HEK293 (cell line): ENCODE measurements at regions not wholly inside any gene's neighbourhood (a gene's known extent, or its start where the extent isn't known, plus 50 kb on each side); places are given as distances from the start of the nearest gene placed in this dataset.

Source experiments
- ATF2 ChIP-seq: fragments of 450-650 bp; formaldehyde crosslinking; IDR thresholded peaks from 2 replicates; pipeline ENCODE4 v1.5.1; 2016; ENCODE audit warnings: missing biosample characterization, missing genetic modification characterization, low read depth
- REST ChIP-seq: fragments of 450-650 bp; formaldehyde crosslinking; IDR thresholded peaks from 2 replicates; pipeline ENCODE4 v1.5.1; 2016; ENCODE audit warnings: missing biosample characterization, missing genetic modification characterization
- YY1 ChIP-seq: fragments of 450-650 bp; formaldehyde crosslinking; IDR thresholded peaks from 2 replicates; pipeline ENCODE4 v1.5.1; 2018; ENCODE audit warnings: missing biosample characterization, missing genetic modification characterization
- ZBTB20 ChIP-seq: fragments of 450-650 bp; formaldehyde crosslinking; IDR thresholded peaks from 2 replicates; pipeline ENCODE4 v1.5.1; 2016; ENCODE audit warnings: missing biosample characterization, missing genetic modification characterization
- ZNF114 ChIP-seq: fragments of 450-650 bp; formaldehyde crosslinking; IDR thresholded peaks from 2 replicates; pipeline ENCODE4 v1.5.0; 2017; ENCODE audit warnings: missing biosample characterization, missing genetic modification characterization
- ZNF132 ChIP-seq: fragments of 450-650 bp; formaldehyde crosslinking; IDR thresholded peaks from 2 replicates; pipeline ENCODE4 v1.5.1; 2017; ENCODE audit warnings: missing biosample characterization, missing genetic modification characterization, borderline replicate concordance
- ZNF561 ChIP-seq: fragments of 450-650 bp; IDR thresholded peaks from 2 replicates; pipeline ENCODE4 v1.5.1; 2018; ENCODE audit warnings: missing biosample characterization, missing genetic modification characterization, borderline replicate concordance
- ZNF571 ChIP-seq: fragments of 450-650 bp; formaldehyde crosslinking; IDR thresholded peaks from 2 replicates; pipeline ENCODE4 v1.5.0; 2017; ENCODE audit warnings: missing biosample characterization, missing genetic modification characterization
- TF ChIP-seq, protein P1 (sequence below): fragments of 450-650 bp; formaldehyde crosslinking; IDR thresholded peaks from 2 replicates; pipeline ENCODE4 v1.5.1; 2016; ENCODE audit warnings: missing biosample characterization, missing genetic modification characterization
- TF ChIP-seq, protein P2 (sequence below): fragments of 450-650 bp; formaldehyde crosslinking; optimal IDR thresholded peaks from 2 replicates; pipeline ENCODE3; 2016; ENCODE audit warnings: missing biosample characterization, mild to moderate bottlenecking, missing genetic modification characterization
- TF ChIP-seq, protein P3 (sequence below): fragments of 450-650 bp; formaldehyde crosslinking; IDR thresholded peaks from 2 replicates; pipeline ENCODE4 v1.5.1; 2016; ENCODE audit warnings: missing biosample characterization, missing genetic modification characterization

DNA sequence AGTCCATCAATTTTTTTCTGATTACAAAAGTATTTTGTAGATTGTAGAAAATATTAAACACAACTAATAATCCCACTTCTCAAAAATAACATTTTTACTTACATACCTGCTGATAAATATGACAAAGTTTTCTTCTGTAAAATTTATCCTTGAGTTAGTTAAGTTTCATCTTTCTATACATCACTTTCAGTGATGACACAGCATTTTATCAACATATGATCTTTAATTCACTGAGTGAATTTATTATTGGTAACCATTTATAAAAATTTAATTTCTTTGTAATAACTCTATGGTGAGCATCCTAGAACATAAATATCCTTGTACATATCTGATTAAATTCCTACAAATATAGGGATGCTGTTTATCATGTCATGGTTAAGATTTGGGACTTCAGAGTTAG lies 385.0 kb upstream of the SLC35B3 start:
- TF ChIP-seq ZNF132 (tag by site-specific recombination) (no peak), ATF2 (no peak), YY1 (tag by site-specific recombination) (no peak), REST (tag by site-specific recombination) (no peak), ZNF571 (tag by site-specific recombination) (no peak), ZNF114 (tag by site-specific recombination) (no peak), ZNF561 (tag by site-specific recombination) (no peak), ZBTB20 (no peak)
- TF ChIP-seq, protein P1, sequence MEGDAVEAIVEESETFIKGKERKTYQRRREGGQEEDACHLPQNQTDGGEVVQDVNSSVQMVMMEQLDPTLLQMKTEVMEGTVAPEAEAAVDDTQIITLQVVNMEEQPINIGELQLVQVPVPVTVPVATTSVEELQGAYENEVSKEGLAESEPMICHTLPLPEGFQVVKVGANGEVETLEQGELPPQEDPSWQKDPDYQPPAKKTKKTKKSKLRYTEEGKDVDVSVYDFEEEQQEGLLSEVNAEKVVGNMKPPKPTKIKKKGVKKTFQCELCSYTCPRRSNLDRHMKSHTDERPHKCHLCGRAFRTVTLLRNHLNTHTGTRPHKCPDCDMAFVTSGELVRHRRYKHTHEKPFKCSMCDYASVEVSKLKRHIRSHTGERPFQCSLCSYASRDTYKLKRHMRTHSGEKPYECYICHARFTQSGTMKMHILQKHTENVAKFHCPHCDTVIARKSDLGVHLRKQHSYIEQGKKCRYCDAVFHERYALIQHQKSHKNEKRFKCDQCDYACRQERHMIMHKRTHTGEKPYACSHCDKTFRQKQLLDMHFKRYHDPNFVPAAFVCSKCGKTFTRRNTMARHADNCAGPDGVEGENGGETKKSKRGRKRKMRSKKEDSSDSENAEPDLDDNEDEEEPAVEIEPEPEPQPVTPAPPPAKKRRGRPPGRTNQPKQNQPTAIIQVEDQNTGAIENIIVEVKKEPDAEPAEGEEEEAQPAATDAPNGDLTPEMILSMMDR (tag by site-specific recombination) = no peak
- TF ChIP-seq, protein P2, sequence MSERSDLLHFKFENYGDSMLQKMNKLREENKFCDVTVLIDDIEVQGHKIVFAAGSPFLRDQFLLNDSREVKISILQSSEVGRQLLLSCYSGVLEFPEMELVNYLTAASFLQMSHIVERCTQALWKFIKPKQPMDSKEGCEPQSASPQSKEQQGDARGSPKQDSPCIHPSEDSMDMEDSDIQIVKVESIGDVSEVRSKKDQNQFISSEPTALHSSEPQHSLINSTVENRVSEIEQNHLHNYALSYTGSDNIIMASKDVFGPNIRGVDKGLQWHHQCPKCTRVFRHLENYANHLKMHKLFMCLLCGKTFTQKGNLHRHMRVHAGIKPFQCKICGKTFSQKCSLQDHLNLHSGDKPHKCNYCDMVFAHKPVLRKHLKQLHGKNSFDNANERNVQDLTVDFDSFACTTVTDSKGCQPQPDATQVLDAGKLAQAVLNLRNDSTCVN (tag by site-specific recombination) = no peak
- TF ChIP-seq, protein P3, sequence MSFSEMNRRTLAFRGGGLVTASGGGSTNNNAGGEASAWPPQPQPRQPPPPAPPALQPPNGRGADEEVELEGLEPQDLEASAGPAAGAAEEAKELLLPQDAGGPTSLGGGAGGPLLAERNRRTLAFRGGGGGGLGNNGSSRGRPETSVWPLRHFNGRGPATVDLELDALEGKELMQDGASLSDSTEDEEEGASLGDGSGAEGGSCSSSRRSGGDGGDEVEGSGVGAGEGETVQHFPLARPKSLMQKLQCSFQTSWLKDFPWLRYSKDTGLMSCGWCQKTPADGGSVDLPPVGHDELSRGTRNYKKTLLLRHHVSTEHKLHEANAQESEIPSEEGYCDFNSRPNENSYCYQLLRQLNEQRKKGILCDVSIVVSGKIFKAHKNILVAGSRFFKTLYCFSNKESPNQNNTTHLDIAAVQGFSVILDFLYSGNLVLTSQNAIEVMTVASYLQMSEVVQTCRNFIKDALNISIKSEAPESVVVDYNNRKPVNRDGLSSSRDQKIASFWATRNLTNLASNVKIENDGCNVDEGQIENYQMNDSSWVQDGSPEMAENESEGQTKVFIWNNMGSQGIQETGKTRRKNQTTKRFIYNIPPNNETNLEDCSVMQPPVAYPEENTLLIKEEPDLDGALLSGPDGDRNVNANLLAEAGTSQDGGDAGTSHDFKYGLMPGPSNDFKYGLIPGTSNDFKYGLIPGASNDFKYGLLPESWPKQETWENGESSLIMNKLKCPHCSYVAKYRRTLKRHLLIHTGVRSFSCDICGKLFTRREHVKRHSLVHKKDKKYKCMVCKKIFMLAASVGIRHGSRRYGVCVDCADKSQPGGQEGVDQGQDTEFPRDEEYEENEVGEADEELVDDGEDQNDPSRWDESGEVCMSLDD (tag by site-specific recombination) = no peak
